Activated CD4-positive, alpha-beta T cell treated with anti-CD3 and anti-CD28 coated beads, Interleukin-2, amount 50 U/mL, for 24 hours (primary cell): ENCODE measurements at regions not wholly inside any gene's neighbourhood (a gene's known extent, or its start where the extent isn't known, plus 50 kb on each side); places are given as distances from the start of the nearest gene placed in this dataset.
"Not testable (repeated sequence)": the region's sequence is repeated elsewhere in the genome, so short reads cannot be mapped to it uniquely, and the experiment has no call there.

Experiments
- DNase-seq, 2 donors: peaks; one replicate each; pipeline ENCODE4 v3.0.0-alpha.2; 2020; ENCODE audit warnings: low read depth in 1 of 2, low spot score in 1 of 2

DNA sequence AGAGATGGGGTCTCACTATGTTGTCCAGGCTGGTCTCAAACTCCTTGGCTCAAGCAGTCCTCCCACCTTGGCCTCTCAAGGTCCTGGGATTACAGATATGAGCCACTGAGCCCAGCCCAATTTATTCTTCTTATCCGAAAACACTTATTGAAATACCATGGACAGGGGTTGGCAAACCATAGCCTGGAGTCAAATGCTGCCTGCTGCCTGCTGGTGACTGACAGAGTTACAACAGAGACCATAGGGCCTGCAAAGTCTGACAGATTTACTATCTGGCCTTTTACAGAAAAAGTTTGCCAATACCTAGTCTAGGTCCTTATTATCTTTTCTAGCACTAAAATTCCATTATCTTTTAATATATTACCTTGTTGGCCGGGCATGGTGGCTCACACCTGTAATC, 87.1 kb upstream of the ZNF281 start:
- no peak for DNase-seq

GRCh38 chr1:200495901-200496300, 86.1 kb upstream of the ZNF281 start:
- DNase-seq: no peak

DNA sequence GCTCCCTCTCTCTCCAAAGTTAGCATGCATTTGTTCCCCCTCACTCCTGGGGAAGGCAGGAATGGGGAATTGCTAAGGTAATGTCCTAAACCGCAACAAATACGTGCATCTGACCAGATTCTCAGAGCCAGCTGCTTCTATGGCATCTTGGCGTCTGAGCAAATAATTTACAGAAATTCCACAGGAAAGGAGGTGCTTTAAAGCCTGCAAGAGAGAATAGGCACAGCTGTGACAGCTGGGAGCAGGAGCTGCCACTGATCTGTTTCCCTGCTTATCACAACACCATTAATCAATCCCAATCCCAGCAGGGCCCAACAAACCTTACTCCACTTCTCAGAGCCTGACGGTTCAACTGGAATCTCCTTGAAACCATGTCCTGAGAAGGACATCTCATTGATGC, 83.5 kb upstream of the ZNF281 start:
- no peak for DNase-seq

DNA sequence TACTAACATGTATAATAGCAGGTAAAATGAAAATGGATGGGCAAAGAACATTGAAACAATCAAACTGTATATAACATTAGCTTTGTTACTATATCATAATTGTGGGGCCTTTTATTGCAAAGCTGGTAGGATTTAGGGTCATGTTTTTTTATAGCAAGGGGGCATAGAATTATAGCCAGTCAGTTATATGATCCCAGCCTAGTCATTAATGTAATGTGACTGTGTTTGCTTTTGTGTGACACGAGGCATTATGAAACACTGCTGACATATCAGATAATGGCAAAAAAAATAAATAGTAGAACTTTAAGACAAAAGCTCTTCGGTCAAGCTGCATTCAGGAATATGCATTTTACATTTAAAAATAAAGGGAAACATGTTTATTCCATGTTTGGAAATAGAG, 81.3 kb upstream of the ZNF281 start:
- no peak for DNase-seq

DNA sequence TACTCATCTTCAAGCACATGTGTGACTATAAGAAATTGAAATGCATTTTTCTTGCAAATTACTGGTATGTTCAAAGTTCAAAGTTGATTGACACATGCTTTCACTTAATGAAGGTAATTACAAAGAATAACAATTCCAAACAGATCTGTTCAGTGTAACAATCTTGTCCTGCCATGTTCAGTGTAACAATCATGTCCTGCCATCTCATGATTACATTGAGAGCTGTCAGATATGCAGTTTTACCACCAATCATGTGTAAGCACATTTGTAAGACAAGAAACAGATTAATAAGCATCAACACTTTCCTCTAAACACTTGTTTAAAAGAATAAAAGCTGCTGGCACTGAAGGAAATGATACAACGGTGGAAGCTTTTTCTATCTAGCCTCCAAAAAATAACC, 80.3 kb upstream of the ZNF281 start:
- DNase-seq: no peak

DNA sequence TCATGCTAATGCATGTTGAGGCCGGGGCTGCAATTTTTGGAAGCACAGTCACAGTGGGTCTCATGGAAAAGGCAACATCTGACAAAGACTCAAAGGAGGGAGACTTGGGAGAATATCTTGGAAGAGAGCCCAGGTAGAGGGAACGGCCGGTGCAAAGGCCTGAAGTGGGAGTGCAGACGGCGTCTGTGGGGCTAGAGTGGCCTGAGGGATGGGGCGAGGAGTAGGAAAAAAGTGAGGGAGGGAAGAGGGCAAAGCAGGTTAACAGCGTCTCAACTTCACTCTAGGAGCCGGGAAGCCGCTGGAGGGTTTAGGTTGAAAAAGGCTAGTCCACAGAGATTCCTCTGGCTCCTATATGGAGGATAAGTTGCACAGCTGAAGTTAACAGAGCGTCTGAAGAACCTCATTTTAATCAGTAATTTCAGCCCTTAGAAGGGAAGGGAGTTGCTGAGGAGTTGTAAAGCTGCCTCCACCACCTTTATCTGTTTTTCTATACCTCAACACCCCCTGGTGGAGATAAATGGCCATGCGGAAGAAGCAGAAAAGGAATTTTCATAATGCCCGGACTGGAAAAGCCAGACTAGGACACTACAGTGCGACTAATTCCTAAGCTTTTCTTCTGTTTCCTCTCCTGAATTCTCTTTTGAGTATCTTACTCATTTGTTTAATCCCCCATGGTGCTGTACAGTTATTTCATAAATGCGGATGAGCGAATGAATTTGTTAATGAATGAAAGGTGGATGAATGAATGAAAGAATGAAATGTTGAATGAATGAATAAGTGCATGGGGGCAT, 78.7 kb upstream of the ZNF281 start:
- DNase-seq: peak in 1 of 2 donors; percentile 56

DNA sequence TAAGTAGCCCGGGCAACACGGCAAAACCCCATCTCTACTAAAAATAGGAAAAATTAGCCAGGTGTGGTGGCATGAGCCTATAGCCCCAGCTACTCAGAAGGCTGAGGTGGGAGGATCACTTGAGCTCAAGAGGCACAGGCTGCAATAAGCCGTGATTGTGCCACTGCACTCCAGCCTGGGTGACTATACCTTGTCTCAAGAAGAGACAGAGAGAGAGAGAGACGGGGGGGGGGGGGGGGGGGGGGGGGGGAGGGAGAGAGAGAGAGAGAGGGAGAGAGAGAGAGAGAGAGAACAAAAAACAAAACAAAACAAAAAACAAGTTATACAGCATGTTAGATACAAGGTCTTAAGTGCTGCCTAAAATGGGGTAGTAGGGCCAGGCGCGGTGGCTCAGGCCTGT, 77.8 kb upstream of the ZNF281 start:
- no peak for DNase-seq

DNA sequence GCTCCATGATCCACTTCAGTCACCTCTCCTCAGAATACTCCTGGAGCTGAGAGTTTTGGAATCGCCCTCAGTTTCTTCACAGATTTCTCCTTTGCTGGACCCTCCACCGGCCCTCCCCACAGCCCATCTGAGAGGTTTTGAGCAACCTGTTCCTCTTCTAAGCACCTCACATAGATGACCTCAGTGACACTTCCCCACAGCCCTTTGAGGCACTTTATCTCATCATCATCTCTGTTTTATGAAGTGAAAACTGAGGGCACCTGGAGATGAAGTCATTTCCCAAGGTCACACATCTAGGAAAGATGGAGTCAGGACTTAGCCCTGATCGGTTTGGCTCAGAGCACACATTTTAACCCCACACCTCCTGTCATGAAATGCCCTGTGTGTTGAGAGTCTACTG, 76.8 kb upstream of the ZNF281 start:
- DNase-seq: no peak

GRCh38 chr1:200484438-200484946, 74.7 kb upstream of the ZNF281 start:
- not testable (repeated sequence) for DNase-seq

- peak in 1 of 2 donors; percentile 58 for DNase-seq
Observed at GRCh38 chr1:200483491-200484143, 73.8 kb upstream of the ZNF281 start.

DNA sequence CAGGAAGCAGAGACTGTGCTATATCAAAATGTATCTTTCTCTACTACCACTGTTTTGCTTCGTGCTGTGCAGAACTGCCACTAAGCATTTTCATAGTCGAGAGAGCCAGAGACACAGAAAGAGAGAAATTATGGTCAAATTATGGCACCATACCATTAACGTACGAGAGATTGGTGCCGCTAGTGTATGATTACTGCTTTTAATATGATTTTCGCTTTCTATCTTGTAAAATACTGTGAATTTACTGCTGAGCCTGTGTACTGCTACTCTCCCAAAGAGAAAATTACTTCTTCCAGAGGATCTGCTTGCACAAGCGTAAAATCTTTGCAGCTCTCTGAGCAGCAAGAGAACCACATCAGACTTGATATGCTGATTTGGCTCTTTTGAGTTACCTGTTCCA, 71.1 kb upstream of the ZNF281 start:
- no peak for DNase-seq

DNA sequence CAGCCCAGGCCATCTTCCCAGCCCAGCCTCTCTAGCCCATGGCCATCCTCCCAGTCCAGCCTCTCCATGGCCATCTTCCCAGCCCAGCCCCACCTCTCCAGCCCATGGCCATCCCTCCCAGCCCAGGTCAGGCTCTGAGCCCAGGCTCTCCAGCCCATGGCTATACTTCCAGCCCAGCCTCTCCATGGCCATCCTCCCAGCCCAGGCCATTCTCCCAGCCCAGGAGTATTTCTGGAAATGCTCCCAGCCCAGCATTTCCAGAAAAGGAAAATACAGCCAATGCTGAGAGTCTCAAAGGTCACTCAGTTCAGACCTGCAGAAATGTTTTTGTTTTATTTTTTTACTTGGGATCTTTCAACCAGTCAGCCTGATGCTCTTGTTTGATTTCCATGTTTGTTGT, 70.0 kb upstream of the ZNF281 start:
- DNase-seq: no peak

GRCh38 chr1:200478945-200479558, 69.2 kb upstream of the ZNF281 start:
- DNase-seq: no peak

GRCh38 chr1:200478239-200478623, 68.4 kb upstream of the ZNF281 start:
- no peak for DNase-seq

DNA sequence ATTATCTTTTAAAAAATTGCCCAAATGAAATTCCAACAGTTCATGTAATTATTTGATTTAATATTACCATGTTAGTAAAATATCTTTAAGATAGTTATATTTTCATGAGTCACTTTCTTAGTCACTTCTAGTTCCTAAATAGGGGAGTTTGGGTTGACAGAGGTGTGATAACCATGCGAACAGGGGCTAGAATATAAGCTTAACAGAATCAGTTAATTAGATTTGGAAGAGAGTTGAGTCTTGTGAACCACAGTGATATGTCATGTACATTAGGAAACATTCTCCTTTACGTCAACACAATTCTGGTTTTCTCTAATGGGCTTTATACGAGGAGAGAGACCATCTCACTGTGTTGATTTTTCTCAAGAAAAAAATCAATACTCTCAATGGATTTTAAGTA, 64.8 kb upstream of the ZNF281 start:
- DNase-seq: no peak

DNA sequence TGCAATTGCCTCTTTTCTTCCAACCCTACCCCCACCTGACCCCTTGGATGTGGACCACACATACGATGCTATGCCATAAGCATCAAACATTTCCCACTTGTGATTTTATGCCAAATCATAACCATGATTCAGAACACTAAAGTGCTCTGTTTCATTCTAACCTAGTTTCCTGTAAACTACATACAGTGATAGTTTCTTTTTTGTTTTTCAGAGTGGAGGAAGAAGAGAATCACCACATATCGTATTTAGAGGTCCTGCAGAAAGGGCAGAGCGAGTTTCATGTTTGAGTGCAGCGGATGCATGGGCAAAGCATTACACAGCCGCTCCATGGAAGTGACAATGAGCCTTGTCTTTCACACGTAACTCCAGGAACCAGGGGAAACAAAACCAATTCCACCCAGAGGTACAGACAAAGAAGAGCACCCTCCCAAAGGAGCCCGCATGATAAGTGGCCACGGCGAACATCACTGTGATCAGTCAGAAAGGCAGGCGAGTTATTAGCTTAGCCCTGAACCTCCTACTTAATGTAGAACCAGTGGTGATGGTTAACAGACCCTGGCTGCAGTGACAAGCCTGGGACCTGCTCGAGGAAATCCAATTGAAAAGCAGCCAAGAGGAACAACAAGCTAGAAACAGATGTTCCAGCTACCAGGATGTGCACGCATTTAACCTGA, 64.0 kb upstream of the ZNF281 start:
- peak in 1 of 2 donors; percentile 22 for DNase-seq

DNA sequence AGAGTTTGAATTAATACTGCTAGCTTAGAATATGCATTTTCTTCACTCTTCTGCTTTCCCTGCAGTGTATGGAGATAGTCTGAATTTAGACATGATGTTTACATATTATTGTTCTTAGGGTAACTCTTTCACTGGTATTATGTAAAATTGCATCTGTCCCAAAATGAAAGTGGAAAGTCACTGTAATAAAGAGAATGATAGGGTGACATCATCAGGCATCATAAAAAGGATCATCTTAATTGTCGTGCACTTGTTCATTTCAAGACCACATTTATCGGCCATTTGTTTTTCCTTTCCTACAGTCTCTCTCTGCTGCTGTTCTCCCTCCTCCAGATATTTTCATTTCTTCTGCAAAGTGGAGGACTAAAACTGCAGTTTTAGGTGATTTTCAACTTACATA, 61.9 kb upstream of the ZNF281 start:
- no peak for DNase-seq

DNA sequence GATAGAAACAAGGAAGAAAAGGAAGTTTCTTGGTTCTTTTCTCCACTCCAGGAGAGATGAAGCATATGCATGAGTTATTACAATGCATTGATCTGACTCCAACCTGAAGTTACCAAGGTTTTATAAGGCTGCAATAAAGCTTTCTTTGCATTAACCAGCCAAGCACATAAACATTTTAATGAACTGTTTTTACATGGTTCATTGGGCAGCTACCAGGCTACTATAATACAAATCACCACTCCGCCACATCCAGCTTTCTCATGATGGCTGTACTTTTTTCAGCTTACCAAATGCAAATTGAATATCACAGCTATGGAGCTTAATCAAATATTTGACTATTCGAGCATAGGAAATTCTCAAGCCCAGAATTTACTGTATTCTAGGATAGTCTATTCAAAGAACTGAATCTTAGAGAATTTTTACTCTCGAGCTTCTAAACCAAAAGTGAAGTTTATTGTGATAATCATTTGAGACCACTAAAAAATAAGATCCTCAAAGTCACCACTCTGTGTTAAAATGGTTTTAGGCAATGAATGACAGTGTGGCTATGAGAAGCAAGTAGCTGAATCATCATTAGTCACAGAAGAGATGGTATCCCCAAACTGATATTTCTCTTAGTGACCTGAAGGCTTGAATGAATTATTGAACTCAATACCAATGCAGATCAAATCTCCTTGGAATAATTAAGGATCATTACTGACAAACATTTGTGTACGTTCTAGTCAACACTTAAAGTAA, 58.6 kb upstream of the ZNF281 start:
- DNase-seq: no peak

DNA sequence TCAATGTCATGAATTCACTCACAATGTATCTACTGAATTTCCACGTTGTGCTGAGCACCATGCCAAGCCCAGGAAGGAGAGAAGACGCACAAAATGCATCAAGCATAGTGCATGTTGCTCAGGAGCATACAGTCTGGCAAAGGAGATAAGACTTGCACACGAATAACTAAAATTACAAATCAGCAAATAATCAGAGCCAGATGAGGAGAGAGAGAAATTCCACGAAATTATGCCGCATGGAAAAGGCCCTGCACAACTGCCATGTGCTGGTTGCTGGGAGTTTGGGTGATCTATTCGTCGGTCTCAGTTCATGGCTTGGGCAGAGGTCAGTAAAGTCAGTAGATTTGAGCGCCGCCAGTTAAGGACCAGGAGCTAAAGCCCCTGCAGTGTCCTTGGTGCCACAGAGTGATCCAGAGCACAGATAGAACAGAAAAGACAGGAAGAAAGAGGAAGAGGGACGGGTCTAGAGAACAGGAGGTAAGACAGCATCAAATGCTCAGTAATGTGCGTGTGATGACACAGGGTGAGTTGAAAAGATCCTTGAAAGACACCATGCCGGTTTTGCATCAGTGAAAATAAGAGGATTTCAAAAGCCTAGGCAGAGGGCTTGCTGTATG, 55.1 kb upstream of the ZNF281 start:
- no peak for DNase-seq
